ENCODE measurements at regions not wholly inside any gene's neighbourhood (a gene's known extent, or its start where the extent isn't known, plus 50 kb on each side); places are given as distances from the start of the nearest gene placed in this dataset.

- no peak overlapping the region for H3K27ac ChIP-seq
- H3K27me3 ChIP-seq, result peaks cover 6% of the 10 kb centered on the region
- peak; percentile 94 for TF ChIP-seq CTCF (IDR thresholded peaks at IDR 0.05; ENCODE audit: low read depth, low read length)
- no peaks in the 10 kb centered on the region for H3K9me3 ChIP-seq (ENCODE audit: low read depth)
- DNase-seq (ENCODE audit: low read depth in 1 of 2, low spot score in 1 of 2), result peak; percentile 74 to 82
- H3K36me3 ChIP-seq, result no peaks in the 10 kb centered on the region
- no peaks in the 10 kb centered on the region for H3K4me1 ChIP-seq (ENCODE audit: low read depth)
- no peak overlapping the region for H3K4me3 ChIP-seq
Observed at GRCh38 chr10:62610649-62611229, 193.8 kb upstream of the ADO start.

- Histone ChIP-seq H3K4me1 (ENCODE audit: low read depth) (no peaks in the 10 kb centered on the region), H3K27me3 (peaks cover 6% of the 10 kb centered on the region), H3K9me3 (ENCODE audit: low read depth) (no peaks in the 10 kb centered on the region), H3K4me3 (no peak overlapping the region), H3K27ac (no peak overlapping the region), H3K36me3 (no peaks in the 10 kb centered on the region)
- peak in 1 of 2 donors; percentile 78 for DNase-seq (ENCODE audit: low read depth in 1 of 2, low spot score in 1 of 2)
- no peak for TF ChIP-seq CTCF (IDR thresholded peaks at IDR 0.05; ENCODE audit: low read depth, low read length)
Observed at GRCh38 chr10:62613424-62613823, 191.1 kb upstream of the ADO start.

- Histone ChIP-seq H3K27ac (no peak overlapping the region), H3K4me1 (ENCODE audit: low read depth) (no peaks in the 10 kb centered on the region), H3K36me3 (no peaks in the 10 kb centered on the region), H3K9me3 (ENCODE audit: low read depth) (no peaks in the 10 kb centered on the region), H3K27me3 (peaks cover 6% of the 10 kb centered on the region), H3K4me3 (no peak overlapping the region)
- no peak for DNase-seq (ENCODE audit: low read depth in 1 of 2, low spot score in 1 of 2)
- TF ChIP-seq CTCF (IDR thresholded peaks at IDR 0.05; ENCODE audit: low read depth, low read length), result no peak
Observed at GRCh38 chr10:62613859-62614258, 190.7 kb upstream of the ADO start.

- Histone ChIP-seq H3K4me1 (ENCODE audit: low read depth) (no peaks in the 10 kb centered on the region), H3K4me3 (no peak overlapping the region), H3K36me3 (no peaks in the 10 kb centered on the region), H3K27ac (no peak overlapping the region), H3K27me3 (peaks cover 6% of the 10 kb centered on the region), H3K9me3 (ENCODE audit: low read depth) (no peaks in the 10 kb centered on the region)
- DNase-seq (ENCODE audit: low read depth in 1 of 2, low spot score in 1 of 2), result peak in 1 of 2 donors; percentile 41
- TF ChIP-seq CTCF (IDR thresholded peaks at IDR 0.05; ENCODE audit: low read depth, low read length), result no peak
Observed at GRCh38 chr10:62614389-62615157, 189.9 kb upstream of the ADO start.

- no peak for DNase-seq (ENCODE audit: low read depth in 1 of 2, low spot score in 1 of 2)
- TF ChIP-seq CTCF (IDR thresholded peaks at IDR 0.05; ENCODE audit: low read depth, low read length), result no peak
- no peaks in the 10 kb centered on the region for H3K36me3 ChIP-seq
- H3K4me1 ChIP-seq (ENCODE audit: low read depth), result no peaks in the 10 kb centered on the region
- H3K4me3 ChIP-seq, result no peak overlapping the region
- no peaks in the 10 kb centered on the region for H3K27me3 ChIP-seq
- no peaks in the 10 kb centered on the region for H3K9me3 ChIP-seq (ENCODE audit: low read depth)
- no peak overlapping the region for H3K27ac ChIP-seq
Observed at GRCh38 chr10:62616885-62617590, 187.5 kb upstream of the ADO start.
